NB4 (cell line): ENCODE measurements at regions not wholly inside any gene's neighbourhood (a gene's known extent, or its start where the extent isn't known, plus 50 kb on each side); places are given as distances from the start of the nearest gene placed in this dataset.

Source experiments
- MYC ChIP-seq: IDR thresholded peaks from 2 replicates; pipeline ENCODE4 v1.6.1; 2011; ENCODE audit warnings: low read depth, low read length
- POLR2A ChIP-seq: IDR thresholded peaks from 2 replicates; pipeline ENCODE4 v1.6.1; 2011; ENCODE audit warnings: mild to moderate bottlenecking; ENCODE audit not compliant: insufficient read length; ENCODE audit errors: extremely low read depth
- TF ChIP-seq, protein P1 (sequence below): IDR thresholded peaks from one replicate; pipeline ENCODE4 v1.5.1; 2012; ENCODE audit warnings: low read depth, low read length
- TF ChIP-seq, protein P2 (sequence below): IDR thresholded peaks from 2 replicates; pipeline ENCODE4 v1.6.1; 2011; ENCODE audit warnings: low read depth, low read length

DNA sequence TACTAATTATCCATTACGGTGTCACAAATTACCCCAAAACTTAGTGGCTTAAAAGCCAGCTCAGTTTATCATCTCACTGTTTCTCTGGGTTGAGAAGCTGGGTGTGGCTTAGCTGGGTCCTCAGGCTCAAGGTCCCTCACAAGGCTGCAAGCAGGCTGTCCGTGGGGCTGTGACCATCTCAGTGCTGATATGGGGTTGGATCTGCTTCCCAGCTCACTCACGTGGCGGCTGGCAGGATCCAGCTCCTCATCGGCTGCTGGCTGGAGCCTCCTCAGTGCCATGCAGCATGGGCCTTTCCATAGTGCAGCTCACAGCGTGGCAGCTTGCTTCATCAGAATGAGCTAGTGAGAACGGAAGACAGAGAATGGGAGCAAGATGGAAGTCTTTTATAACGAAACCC is 128.5 kb upstream of the CPEB4 start:
- TF ChIP-seq, protein P1, sequence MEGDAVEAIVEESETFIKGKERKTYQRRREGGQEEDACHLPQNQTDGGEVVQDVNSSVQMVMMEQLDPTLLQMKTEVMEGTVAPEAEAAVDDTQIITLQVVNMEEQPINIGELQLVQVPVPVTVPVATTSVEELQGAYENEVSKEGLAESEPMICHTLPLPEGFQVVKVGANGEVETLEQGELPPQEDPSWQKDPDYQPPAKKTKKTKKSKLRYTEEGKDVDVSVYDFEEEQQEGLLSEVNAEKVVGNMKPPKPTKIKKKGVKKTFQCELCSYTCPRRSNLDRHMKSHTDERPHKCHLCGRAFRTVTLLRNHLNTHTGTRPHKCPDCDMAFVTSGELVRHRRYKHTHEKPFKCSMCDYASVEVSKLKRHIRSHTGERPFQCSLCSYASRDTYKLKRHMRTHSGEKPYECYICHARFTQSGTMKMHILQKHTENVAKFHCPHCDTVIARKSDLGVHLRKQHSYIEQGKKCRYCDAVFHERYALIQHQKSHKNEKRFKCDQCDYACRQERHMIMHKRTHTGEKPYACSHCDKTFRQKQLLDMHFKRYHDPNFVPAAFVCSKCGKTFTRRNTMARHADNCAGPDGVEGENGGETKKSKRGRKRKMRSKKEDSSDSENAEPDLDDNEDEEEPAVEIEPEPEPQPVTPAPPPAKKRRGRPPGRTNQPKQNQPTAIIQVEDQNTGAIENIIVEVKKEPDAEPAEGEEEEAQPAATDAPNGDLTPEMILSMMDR: no peak
- TF ChIP-seq POLR2A: no peak
- TF ChIP-seq MYC: no peak
- TF ChIP-seq, protein P2, sequence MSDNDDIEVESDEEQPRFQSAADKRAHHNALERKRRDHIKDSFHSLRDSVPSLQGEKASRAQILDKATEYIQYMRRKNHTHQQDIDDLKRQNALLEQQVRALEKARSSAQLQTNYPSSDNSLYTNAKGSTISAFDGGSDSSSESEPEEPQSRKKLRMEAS: no peak
